ENCODE measurements at regions not wholly inside any gene's neighbourhood (a gene's known extent, or its start where the extent isn't known, plus 50 kb on each side); places are given as distances from the start of the nearest gene placed in this dataset.

DNA sequence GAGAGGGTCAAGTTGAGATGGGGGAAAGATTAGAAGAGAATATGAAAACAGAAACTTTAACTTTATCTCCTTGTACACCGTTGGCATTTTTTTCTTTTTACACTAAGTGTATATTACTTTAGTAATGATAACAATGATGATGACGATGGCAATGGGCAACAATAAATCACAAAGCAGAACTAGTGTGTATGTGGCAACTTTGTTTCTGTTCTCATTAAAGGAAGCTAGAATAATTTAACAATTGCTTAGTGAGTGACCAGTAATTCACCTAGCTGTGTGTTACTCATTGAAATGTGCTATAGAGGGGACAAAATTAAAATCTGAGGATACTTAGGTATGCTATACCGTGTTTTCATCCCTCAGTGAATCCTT, 318.5 kb upstream of the TBL1XR1 start:
- TF ChIP-seq, protein P1, sequence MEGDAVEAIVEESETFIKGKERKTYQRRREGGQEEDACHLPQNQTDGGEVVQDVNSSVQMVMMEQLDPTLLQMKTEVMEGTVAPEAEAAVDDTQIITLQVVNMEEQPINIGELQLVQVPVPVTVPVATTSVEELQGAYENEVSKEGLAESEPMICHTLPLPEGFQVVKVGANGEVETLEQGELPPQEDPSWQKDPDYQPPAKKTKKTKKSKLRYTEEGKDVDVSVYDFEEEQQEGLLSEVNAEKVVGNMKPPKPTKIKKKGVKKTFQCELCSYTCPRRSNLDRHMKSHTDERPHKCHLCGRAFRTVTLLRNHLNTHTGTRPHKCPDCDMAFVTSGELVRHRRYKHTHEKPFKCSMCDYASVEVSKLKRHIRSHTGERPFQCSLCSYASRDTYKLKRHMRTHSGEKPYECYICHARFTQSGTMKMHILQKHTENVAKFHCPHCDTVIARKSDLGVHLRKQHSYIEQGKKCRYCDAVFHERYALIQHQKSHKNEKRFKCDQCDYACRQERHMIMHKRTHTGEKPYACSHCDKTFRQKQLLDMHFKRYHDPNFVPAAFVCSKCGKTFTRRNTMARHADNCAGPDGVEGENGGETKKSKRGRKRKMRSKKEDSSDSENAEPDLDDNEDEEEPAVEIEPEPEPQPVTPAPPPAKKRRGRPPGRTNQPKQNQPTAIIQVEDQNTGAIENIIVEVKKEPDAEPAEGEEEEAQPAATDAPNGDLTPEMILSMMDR (IDR thresholded peaks at IDR 0.05; ENCODE audit: low read length): no peak
- no peak for TF ChIP-seq EZH2phosphoT487 (IDR thresholded peaks at IDR 0.05; ENCODE audit: low read length)

Measured in MM.1S (cell line).